HCT116 (cell line): ENCODE measurements at regions not wholly inside any gene's neighbourhood (a gene's known extent, or its start where the extent isn't known, plus 50 kb on each side); places are given as distances from the start of the nearest gene placed in this dataset.
A peak's percentile ranks its signal among the peaks of the same experiment; 100 is the strongest.

Experiments
- ATAC-seq: fragments of 200-7000 bp; cut with Tn5 transposase; 2 replicates; pipeline ENCODE4 v1.9.1; 2020; ENCODE audit warnings: mild to moderate bottlenecking, moderate library complexity
- BruUV-seq: library from RNA; stranded (reverse); fragments of 400-500 nt; replicated peaks from 2 replicates; lab custom pipeline; 2021; lab: Mats Ljungman, UMichigan
- CTCF ChIA-PET: fragments of 300-600 bp; sonication (Branson Sonifier 250); formaldehyde crosslinking; loops from one replicate; lab custom pipeline; 2021; ENCODE audit warnings: antibody characterized with exemption; lab: Charles Lee
- POLR2A ChIA-PET: fragments of 300-600, 350-600 bp; sonication (Branson Sonifier 250); formaldehyde crosslinking; loops from one replicate; lab custom pipeline; 2021; ENCODE audit warnings: antibody characterized with exemption; lab: Charles Lee
- RAD21 ChIA-PET, 2 experiments: fragments of 300-600 bp; sonication (Branson Sonifier 250); formaldehyde crosslinking; loops; one replicate each; lab custom pipeline; 2023; ENCODE audit warnings: low total read pairs in 2 of 2; ENCODE audit not compliant: uncharacterized antibody in 2 of 2, unreplicated experiment in 2 of 2, low non-redundant PET in 1 of 2; lab: Charles Lee
- DNase-seq: peaks from one replicate; pipeline ENCODE4 v3.0.0-alpha.2; 2010; ENCODE audit warnings: low read depth, low spot score
- H2AFZ ChIP-seq: fragments of 200-600 bp; shearing (Covaris generic), sonication (generic); 2 replicates; pipeline ENCODE4 v1.6.1; 2017; ENCODE audit warnings: low read depth, mixed run types, mixed read lengths, antibody characterized with exemption, low read length; ENCODE audit not compliant: poor library complexity, severe bottlenecking
- H3K27ac ChIP-seq: 2 replicates; pipeline ENCODE4 v1.5.1; 2012; ENCODE audit warnings: low read depth, low read length
- H3K27me3 ChIP-seq: fragments of 200-600 bp; sonication (generic); 2 replicates; pipeline ENCODE4 v1.6.1; 2016; ENCODE audit warnings: mixed run types, low read length, mixed read lengths; ENCODE audit not compliant: insufficient read depth
- H3K36me3 ChIP-seq, 2 experiments: fragments of 200-500 bp in 1 of 2; fragments of 200-600 bp in 1 of 2; sonication (Bioruptor generic) in 1 of 2; sonication (generic) in 1 of 2; 2 replicates each; pipeline versions ENCODE4 v1.5.1 to v1.6.1; 2014 to 2016; ENCODE audit warnings: low read length in 2 of 2, inconsistent platforms in 1 of 2, mixed read lengths in 1 of 2, mixed run types in 1 of 2; ENCODE audit not compliant: insufficient read depth in 2 of 2, control insufficient read depth in 1 of 2
- H3K4me1 ChIP-seq, 2 experiments: fragments of 200-600 bp in 1 of 2; sonication (generic) in 1 of 2; 2 replicates each; pipeline versions ENCODE4 v1.5.1 to v1.6.1; 2012 to 2017; ENCODE audit warnings: low read length in 2 of 2, inconsistent platforms in 1 of 2, mild to moderate bottlenecking in 1 of 2, mixed read lengths in 1 of 2, mixed run types in 1 of 2, moderate library complexity in 1 of 2; ENCODE audit not compliant: insufficient read depth in 2 of 2, control insufficient read depth in 1 of 2
- H3K4me2 ChIP-seq: fragments of 200-600 bp; sonication (generic); 2 replicates; pipeline ENCODE4 v1.6.1; 2017; ENCODE audit warnings: mixed run types, low read length, mixed read lengths
- H3K4me3 ChIP-seq, 2 experiments: fragments of 200-600 bp in 1 of 2; sonication (generic) in 1 of 2; replicated peaks in 1 of 2; 2 replicates each; pipeline ENCODE4 v1.5.1; 2011 to 2016; ENCODE audit warnings: low read length in 2 of 2, control low read depth in 1 of 2, low read depth in 1 of 2, mild to moderate bottlenecking in 1 of 2, mixed read lengths in 1 of 2, mixed run types in 1 of 2
- H3K79me2 ChIP-seq: fragments of 200-600 bp; sonication (generic); 2 replicates; pipeline ENCODE4 v1.6.1; 2017; ENCODE audit warnings: mild to moderate bottlenecking, mixed run types, low read length, moderate library complexity, mixed read lengths; ENCODE audit not compliant: insufficient read depth
- H3K9ac ChIP-seq: fragments of 200-600 bp; sonication (generic); 2 replicates; pipeline ENCODE4 v1.6.1; 2016; ENCODE audit warnings: low read length, mixed read lengths
- H3K9me2 ChIP-seq: fragments of 200-600 bp; sonication (generic), shearing (Covaris generic); 2 replicates; pipeline ENCODE4 v1.6.1; 2017; ENCODE audit warnings: mixed run types, mild to moderate bottlenecking, moderate library complexity; ENCODE audit not compliant: insufficient read depth
- H3K9me3 ChIP-seq, 2 experiments: fragments of 200-500 bp in 1 of 2; fragments of 200-600 bp in 1 of 2; sonication (Bioruptor generic) in 1 of 2; sonication (generic) in 1 of 2; 2 replicates each; pipeline ENCODE4 v1.6.1; 2014 to 2017; ENCODE audit warnings: low read length in 2 of 2, mixed read lengths in 2 of 2, inconsistent platforms in 1 of 2, low read depth in 1 of 2, mild to moderate bottlenecking in 1 of 2, mixed run types in 1 of 2, moderate library complexity in 1 of 2; ENCODE audit not compliant: control insufficient read depth in 1 of 2, insufficient read depth in 1 of 2
- H4K20me1 ChIP-seq: fragments of 200-600 bp; sonication (generic), shearing (Covaris generic); 2 replicates; pipeline ENCODE4 v1.6.1; 2017; ENCODE audit warnings: mixed run types, mild to moderate bottlenecking, moderate library complexity; ENCODE audit not compliant: insufficient read depth
- CTCF ChIP-seq, 3 experiments: fragments of 200-600 bp in 1 of 3; sonication (generic) in 1 of 3; IDR thresholded peaks in 2 of 3; conservative IDR thresholded peaks in 1 of 3; 2 replicates each; pipeline ENCODE4 v1.5.1; 2012 to 2017; ENCODE audit warnings: low read depth in 2 of 3, low read length in 2 of 3, antibody characterized with exemption in 1 of 3, borderline replicate concordance in 1 of 3, control low read depth in 1 of 3, mild to moderate bottlenecking in 1 of 3, mixed read lengths in 1 of 3, mixed run types in 1 of 3, moderate library complexity in 1 of 3; ENCODE audit not compliant: insufficient read depth in 1 of 3
- EGR1 ChIP-seq: IDR thresholded peaks from 2 replicates; pipeline ENCODE4 v1.6.1; 2012; ENCODE audit warnings: low read depth
- ELF1 ChIP-seq: IDR thresholded peaks from 2 replicates; pipeline ENCODE4 v1.6.1; 2012; ENCODE audit warnings: low read depth, borderline replicate concordance
- POLR2A ChIP-seq: IDR thresholded peaks from 2 replicates; pipeline ENCODE4 v1.7.0; 2011; ENCODE audit warnings: borderline replicate concordance; ENCODE audit not compliant: insufficient read depth, insufficient read length; ENCODE audit errors: extremely low read depth
- RAD21 ChIP-seq: IDR thresholded peaks from 2 replicates; pipeline ENCODE4 v1.6.1; 2012; ENCODE audit warnings: low read depth, mild to moderate bottlenecking
- REST ChIP-seq: IDR thresholded peaks from 2 replicates; pipeline ENCODE4 v1.6.1; 2012; ENCODE audit warnings: low read depth
- SIN3A ChIP-seq: IDR thresholded peaks from 2 replicates; pipeline ENCODE4 v1.6.1; 2012; ENCODE audit warnings: low read depth
- SP1 ChIP-seq: IDR thresholded peaks from 2 replicates; pipeline ENCODE4 v1.6.1; 2012; ENCODE audit warnings: low read depth
- SRF ChIP-seq: IDR thresholded peaks from 2 replicates; pipeline ENCODE4 v1.6.1; 2012; ENCODE audit warnings: low read depth
- TCF7L2 ChIP-seq: IDR thresholded peaks from 2 replicates; pipeline ENCODE4 v1.7.0; 2011; ENCODE audit warnings: borderline replicate concordance, inconsistent platforms; ENCODE audit not compliant: insufficient read depth, insufficient read length; ENCODE audit errors: extremely low read depth
- ZBTB33 ChIP-seq: IDR thresholded peaks from 2 replicates; pipeline ENCODE4 v1.6.1; 2011; ENCODE audit warnings: mild to moderate bottlenecking, low read length, moderate library complexity; ENCODE audit not compliant: insufficient replicate concordance; ENCODE audit errors: extremely low read depth
- ZFX ChIP-seq: fragments of 450-650 bp; IDR thresholded peaks from 2 replicates; pipeline ENCODE4 v1.6.1; 2017
- ZNF274 ChIP-seq: fragments of 200-500 bp; sonication (Bioruptor generic); IDR thresholded peaks from 2 replicates; pipeline ENCODE4 v1.6.1; 2014; ENCODE audit warnings: mild to moderate bottlenecking, low read depth, low read length, inconsistent platforms
- intact Hi-C: fragments of 100-400 bp; cut with micrococcal nuclease; formaldehyde crosslinking; loops from 2 replicates; pipeline ENCODE4 v1.10.0; 2022

- H3K9me3 ChIP-seq = no peaks in the 10 kb centered on the region
- H3K36me3 ChIP-seq = no peaks in the 10 kb centered on the region
- POLR2A ChIA-PET = no interaction called here
- H2AFZ ChIP-seq = no peak overlapping the region
- peaks cover 2 to 9% of the 10 kb centered on the region in 2 experiments; a peak in 2 of 4 replicates for H3K4me1 ChIP-seq
- H3K79me2 ChIP-seq = no peaks in the 10 kb centered on the region
- no peaks in the 10 kb centered on the region for H4K20me1 ChIP-seq
- H3K4me2 ChIP-seq = no peak overlapping the region
- intact Hi-C loops = no loop called here
- RAD21 ChIA-PET = no interaction called here
- H3K9ac ChIP-seq = no peak overlapping the region
- no peak overlapping the region for H3K27ac ChIP-seq
- no peak overlapping the region for H3K4me3 ChIP-seq
- no TSS peak for BruUV-seq
- no peaks in the 10 kb centered on the region for H3K27me3 ChIP-seq
- TF ChIP-seq ELF1 = no peak
- TF ChIP-seq RAD21 = no peak
- no peak for TF ChIP-seq ZNF274
- TF ChIP-seq TCF7L2 = no peak
- TF ChIP-seq SRF = no peak
- no peak for TF ChIP-seq EGR1
- no peak for TF ChIP-seq POLR2A
- no peak for TF ChIP-seq SP1
- TF ChIP-seq CTCF (IDR thresholded peaks at IDR 0.05 in 2 of 3, conservative IDR thresholded peaks at IDR 0.05 in 1 of 3; ENCODE audit: borderline replicate concordance in 1 of 3, insufficient read depth in 1 of 3, low read depth in 2 of 3, low read length in 2 of 3) = no peak
- no peak for TF ChIP-seq SIN3A
- no peak for TF ChIP-seq ZBTB33
- TF ChIP-seq ZFX = no peak
- no peak for TF ChIP-seq REST
- DNase-seq = no peak
- ATAC-seq = peak; percentile 28; the same call in 1 of the 2 replicates
- no peaks in the 10 kb centered on the region for H3K9me2 ChIP-seq
- CTCF ChIA-PET = no interaction called here
These were observed 61.7 kb downstream of the ADRA2C start for GRCh38 chr4:3827616-3828492.
